ENCODE measurements at regions not wholly inside any gene's neighbourhood (a gene's known extent, or its start where the extent isn't known, plus 50 kb on each side); places are given as distances from the start of the nearest gene placed in this dataset.

DNA sequence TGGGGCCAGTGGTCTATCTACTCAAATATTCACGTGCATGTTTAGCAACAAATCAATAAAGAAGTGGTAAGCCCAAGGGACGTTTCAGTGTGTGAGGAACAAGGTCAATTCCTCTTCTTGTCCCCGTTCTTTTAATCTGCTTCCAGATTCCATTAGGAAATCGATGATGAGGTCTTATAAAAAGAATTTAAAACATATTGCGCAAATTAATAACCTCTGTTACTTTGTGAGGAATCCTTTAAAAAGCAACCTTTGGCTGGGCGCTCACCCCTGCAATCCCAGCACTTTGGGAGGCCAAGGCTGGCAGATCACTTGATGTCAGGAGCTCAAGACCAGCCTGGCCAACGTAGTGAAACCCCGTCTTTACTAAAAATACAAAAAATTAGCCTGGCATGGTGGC lies 113.0 kb upstream of the TMPRSS2 start:
- TF ChIP-seq, protein P1, sequence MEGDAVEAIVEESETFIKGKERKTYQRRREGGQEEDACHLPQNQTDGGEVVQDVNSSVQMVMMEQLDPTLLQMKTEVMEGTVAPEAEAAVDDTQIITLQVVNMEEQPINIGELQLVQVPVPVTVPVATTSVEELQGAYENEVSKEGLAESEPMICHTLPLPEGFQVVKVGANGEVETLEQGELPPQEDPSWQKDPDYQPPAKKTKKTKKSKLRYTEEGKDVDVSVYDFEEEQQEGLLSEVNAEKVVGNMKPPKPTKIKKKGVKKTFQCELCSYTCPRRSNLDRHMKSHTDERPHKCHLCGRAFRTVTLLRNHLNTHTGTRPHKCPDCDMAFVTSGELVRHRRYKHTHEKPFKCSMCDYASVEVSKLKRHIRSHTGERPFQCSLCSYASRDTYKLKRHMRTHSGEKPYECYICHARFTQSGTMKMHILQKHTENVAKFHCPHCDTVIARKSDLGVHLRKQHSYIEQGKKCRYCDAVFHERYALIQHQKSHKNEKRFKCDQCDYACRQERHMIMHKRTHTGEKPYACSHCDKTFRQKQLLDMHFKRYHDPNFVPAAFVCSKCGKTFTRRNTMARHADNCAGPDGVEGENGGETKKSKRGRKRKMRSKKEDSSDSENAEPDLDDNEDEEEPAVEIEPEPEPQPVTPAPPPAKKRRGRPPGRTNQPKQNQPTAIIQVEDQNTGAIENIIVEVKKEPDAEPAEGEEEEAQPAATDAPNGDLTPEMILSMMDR (IDR thresholded peaks at IDR 0.05), result no peak
- no peak for TF ChIP-seq EZH2 (IDR thresholded peaks at IDR 0.05; ENCODE audit: borderline replicate concordance, insufficient read depth, low read depth, low read length, poor library complexity, severe bottlenecking)
